HUES48 (cell line): ENCODE measurements at regions not wholly inside any gene's neighbourhood (a gene's known extent, or its start where the extent isn't known, plus 50 kb on each side); places are given as distances from the start of the nearest gene placed in this dataset.

ENCODE experiments used
- H3K27ac ChIP-seq: one replicate; pipeline ENCODE4 v1.7.0; 2013; ENCODE audit warnings: low read depth, low read length, inconsistent platforms
- H3K27me3 ChIP-seq: 2 replicates; pipeline ENCODE4 v1.6.1; 2013; ENCODE audit warnings: mild to moderate bottlenecking, low read length; ENCODE audit not compliant: control insufficient read depth, insufficient read depth
- H3K36me3 ChIP-seq: 2 replicates; pipeline ENCODE4 v1.6.1; 2013; ENCODE audit warnings: low read length; ENCODE audit not compliant: control insufficient read depth, insufficient read depth
- H3K4me1 ChIP-seq: 2 replicates; pipeline ENCODE4 v1.6.1; 2013; ENCODE audit warnings: mild to moderate bottlenecking, low read length; ENCODE audit not compliant: control insufficient read depth, insufficient read depth
- H3K4me3 ChIP-seq: 2 replicates; pipeline ENCODE4 v1.5.1; 2013; ENCODE audit warnings: mild to moderate bottlenecking, low read depth, low read length
- H3K9ac ChIP-seq: 2 replicates; pipeline ENCODE4 v1.6.1; 2013; ENCODE audit warnings: mild to moderate bottlenecking, low read depth, low read length, moderate library complexity
- H3K9me3 ChIP-seq: 2 replicates; pipeline ENCODE4 v1.6.1; 2013; ENCODE audit warnings: low read length; ENCODE audit not compliant: control insufficient read depth, insufficient read depth

DNA sequence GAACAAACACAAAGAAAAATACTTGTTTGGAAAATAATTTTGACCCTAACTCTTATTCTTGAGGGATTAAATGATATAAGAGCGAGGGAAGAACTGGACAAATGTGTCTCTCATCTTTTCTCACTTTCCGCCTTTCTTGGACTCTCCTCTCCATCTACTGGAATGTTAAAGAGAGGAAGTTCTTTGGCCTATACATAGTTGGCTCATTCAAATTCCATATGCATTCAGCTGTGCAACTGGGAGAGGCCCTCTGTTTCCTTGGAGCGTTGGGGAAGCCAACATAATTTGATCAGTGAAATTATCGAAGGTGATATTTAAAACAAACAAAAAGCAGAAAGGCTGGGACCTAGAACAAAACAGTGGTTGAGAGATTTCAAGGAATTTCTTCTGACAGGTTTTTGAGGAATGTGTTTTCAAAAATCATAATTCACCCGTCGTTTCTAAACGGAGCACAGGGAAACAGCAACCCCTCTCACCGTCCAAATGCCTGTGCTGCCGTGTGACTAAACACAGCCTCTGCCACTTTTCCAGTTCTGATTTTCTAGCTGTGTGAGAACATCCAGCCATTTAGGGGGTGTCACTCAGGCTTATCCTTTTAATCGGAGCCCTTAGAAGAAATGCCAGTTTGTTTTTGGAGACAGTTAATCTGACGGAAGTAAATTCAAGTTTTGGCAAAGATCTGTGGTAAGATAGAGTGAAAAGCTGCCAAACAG lies 489.9 kb downstream of the SOX2 start:
- H3K27me3 ChIP-seq: no peaks in the 10 kb centered on the region

DNA sequence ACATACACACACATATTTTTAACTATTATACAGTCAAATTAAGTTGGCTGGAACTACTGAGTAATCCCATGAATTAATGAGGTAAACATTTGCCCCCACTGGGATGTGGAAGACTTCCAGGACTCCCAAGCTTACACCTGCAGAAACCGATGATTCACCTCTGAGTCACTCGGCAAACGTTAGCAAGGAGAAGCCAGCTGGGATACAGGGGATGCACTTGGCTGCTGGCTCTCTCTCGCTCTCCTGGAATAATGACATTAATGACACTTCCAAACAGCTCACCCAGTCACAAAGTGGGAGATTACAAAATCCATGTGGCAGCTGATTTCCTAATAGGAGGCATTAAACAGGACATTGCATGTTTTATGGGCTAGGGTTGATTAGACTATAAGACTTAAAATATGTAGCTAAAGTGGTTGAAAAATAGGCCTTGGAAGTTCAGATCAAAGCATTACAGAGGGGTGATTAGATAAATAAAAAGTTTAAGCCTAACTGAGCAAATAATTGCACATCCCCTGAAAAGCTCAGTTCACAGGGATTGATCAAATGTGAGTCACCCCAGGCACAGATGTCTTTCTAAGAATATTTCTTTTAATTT lies 500.9 kb downstream of the SOX2 start:
- Histone ChIP-seq H3K9ac (no peak overlapping the region), H3K4me1 (peaks cover 27% of the 10 kb centered on the region), H3K36me3 (no peaks in the 10 kb centered on the region), H3K27me3 (no peaks in the 10 kb centered on the region), H3K4me3 (no peak overlapping the region), H3K9me3 (no peaks in the 10 kb centered on the region), H3K27ac (peak overlapping the region; percentile 90)

More for the DNA sequence above, 489.9 kb downstream of the SOX2 start:
- Histone ChIP-seq H3K9ac (no peak overlapping the region), H3K36me3 (no peaks in the 10 kb centered on the region), H3K4me1 (peaks cover 22% of the 10 kb centered on the region), H3K9me3 (no peaks in the 10 kb centered on the region), H3K4me3 (no peak overlapping the region), H3K27ac (peak overlapping the region; percentile 46)

DNA sequence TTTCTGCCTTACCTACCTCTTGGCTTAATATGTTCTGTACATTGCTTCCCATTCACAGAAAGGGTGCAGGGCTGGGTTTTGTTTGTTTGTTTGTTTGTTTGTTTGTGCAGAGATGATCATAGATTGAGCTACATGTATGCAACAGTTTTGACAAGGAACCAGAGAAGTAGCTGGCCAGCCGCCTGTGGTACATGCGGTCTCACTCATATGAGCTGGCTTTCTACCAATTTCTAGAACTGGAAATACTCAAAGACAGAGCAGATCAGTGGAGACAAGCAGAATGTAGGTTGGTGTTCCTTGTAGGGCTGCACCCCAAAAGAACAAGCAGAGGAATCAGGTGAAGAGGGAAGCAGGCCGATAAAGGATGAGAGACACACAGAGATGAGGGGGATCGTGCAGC lies 502.7 kb downstream of the SOX2 start:
- peaks cover 31% of the 10 kb centered on the region for H3K4me1 ChIP-seq
- no peaks in the 10 kb centered on the region for H3K36me3 ChIP-seq
- H3K4me3 ChIP-seq: no peak overlapping the region
- H3K27ac ChIP-seq: no peak overlapping the region
- no peak overlapping the region for H3K9ac ChIP-seq
- no peaks in the 10 kb centered on the region for H3K9me3 ChIP-seq
- no peaks in the 10 kb centered on the region for H3K27me3 ChIP-seq

DNA sequence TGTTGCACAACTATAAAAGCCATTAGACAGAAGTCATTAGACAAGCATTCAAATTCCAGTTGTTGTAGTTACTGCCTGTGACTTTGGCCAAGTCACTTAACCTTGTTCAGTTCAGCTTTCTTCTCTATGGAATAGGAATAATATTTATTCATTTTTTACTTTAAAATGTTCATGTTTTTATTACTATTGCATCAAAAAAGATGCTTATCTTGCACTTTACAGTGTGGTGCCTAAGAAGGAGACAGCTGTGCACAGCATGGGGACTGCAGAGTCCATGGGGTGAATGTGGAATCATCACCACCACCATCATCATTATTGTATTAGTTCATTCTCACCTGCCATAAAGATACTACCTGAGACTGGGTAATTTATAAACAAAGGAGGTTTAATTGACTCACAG lies 504.2 kb downstream of the SOX2 start:
- no peak overlapping the region for H3K9ac ChIP-seq
- H3K4me1 ChIP-seq: peaks cover 39% of the 10 kb centered on the region
- H3K36me3 ChIP-seq: no peaks in the 10 kb centered on the region
- no peaks in the 10 kb centered on the region for H3K27me3 ChIP-seq
- no peak overlapping the region for H3K4me3 ChIP-seq
- H3K9me3 ChIP-seq: no peaks in the 10 kb centered on the region
- H3K27ac ChIP-seq: no peak overlapping the region

DNA sequence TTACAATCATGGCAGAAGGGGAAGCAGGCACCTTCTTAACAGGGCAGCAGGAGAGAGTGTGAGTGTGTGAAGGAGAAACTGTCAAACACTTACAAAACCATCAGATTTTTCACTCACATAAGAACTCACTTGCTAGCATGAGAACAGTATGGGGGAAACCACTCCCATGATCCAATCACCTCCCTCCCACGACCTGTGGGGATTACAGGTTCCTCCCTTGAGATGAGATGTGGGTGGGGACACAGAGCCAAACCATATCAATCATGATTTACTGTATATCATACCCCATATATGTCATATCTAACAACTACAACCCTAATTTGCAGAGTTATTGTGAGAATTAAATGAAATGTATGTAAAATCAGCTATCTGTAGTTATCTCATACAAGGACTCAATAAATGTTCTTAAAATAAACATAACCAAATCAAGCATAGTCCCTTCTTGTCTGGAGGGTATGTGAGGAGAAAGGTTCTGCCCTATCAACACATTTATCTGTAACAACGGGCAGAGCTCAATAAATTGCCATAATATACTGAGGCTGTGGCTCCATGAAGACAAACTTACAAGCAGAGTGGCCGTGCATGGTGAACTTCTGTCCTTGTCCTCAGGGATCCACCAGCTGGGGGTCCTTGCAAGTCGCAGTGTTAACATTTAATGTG lies 504.7 kb downstream of the SOX2 start:
- H3K27me3 ChIP-seq: no peaks in the 10 kb centered on the region
- H3K4me3 ChIP-seq: no peak overlapping the region
- H3K9me3 ChIP-seq: no peaks in the 10 kb centered on the region

DNA sequence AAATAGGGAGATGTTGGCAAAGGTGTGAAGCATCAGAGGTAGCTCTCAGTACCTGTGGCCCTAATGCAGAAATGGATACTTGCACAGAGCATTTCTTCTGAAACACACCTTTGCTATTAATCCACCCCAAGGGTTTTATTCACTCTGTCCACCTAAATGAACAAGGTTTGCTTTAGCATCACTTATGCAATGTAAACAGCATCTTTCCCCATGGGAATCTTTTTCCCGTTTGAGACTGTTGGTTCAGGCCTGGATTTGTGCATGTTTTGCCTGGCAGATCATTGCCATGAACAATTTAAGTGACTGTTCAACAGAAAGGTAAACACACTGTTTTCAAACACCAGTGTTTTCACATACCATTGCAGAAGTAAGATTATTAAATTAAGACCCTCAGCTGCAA lies 508.3 kb downstream of the SOX2 start:
- Histone ChIP-seq H3K4me1 (peaks cover 23% of the 10 kb centered on the region), H3K9ac (no peak overlapping the region), H3K36me3 (no peaks in the 10 kb centered on the region), H3K27me3 (no peaks in the 10 kb centered on the region), H3K4me3 (no peak overlapping the region), H3K27ac (no peak overlapping the region), H3K9me3 (no peaks in the 10 kb centered on the region)

More for the DNA sequence above, 504.7 kb downstream of the SOX2 start:
- H3K36me3 ChIP-seq: no peaks in the 10 kb centered on the region
- H3K4me1 ChIP-seq: peaks cover 37% of the 10 kb centered on the region
- H3K9ac ChIP-seq: no peak overlapping the region
- H3K27ac ChIP-seq: no peak overlapping the region

DNA sequence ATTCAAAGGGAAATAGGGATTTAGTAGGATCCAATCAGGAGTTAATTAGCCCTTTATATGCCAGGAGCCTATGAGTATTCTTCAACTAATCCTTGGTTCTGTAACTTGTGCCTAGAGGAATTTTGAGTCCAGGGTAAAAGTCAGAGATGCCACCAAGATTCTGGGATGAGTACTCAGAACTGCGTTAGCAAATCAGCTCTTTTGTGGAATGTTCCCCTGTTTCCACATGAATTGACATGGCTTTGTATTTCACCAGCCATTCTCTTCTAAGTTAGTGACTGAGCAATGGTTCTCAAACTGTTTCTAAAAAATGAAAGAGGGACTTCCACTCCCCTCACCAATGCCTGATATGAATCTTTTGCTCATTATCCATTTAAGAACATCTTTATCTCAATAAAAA lies 508.7 kb downstream of the SOX2 start:
- no peaks in the 10 kb centered on the region for H3K27me3 ChIP-seq
- no peak overlapping the region for H3K9ac ChIP-seq
- peaks cover 23% of the 10 kb centered on the region for H3K4me1 ChIP-seq
- H3K36me3 ChIP-seq: no peaks in the 10 kb centered on the region
- no peak overlapping the region for H3K27ac ChIP-seq
- H3K4me3 ChIP-seq: no peak overlapping the region
- no peaks in the 10 kb centered on the region for H3K9me3 ChIP-seq

DNA sequence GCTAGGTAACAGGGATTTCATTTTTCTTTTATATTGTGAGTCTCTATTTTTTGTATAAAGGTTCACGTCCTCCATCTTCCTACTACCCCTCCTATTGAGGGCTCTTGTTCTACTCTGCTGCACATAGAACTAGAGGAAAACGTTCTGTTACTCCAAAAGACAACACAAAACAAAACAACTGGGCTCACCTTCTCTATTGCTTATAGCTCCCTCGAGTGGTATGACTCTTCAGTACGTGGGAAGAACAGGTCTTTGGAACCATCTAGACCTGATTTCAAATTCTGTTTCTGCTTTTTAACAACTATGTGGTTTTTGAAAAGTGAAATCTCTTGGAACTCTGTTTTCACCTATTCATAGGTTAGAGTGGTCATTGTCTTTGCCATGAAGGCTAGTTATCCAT lies 515.3 kb downstream of the SOX2 start:
- Histone ChIP-seq H3K27ac (no peak overlapping the region), H3K27me3 (no peaks in the 10 kb centered on the region), H3K9me3 (no peaks in the 10 kb centered on the region), H3K4me1 (no peaks in the 10 kb centered on the region), H3K36me3 (no peaks in the 10 kb centered on the region), H3K4me3 (no peak overlapping the region), H3K9ac (no peak overlapping the region)

DNA sequence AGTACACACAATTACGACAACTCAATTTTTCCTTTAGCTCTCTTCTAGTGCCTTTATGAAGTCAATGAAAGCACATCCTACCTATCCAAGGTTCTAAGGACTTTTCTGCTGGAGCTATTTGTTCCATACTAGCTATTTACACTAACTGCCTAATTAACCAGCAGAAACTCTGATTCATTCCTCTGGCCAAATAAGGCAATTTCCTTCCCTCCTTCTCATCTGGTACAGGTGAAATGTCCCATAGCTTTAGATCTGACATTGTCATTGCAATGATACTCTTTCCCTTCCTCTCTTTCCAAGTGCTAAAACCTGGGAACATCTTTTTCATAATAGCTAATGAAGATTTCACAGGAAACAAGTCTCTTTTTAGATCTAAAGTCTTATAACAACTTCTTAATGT lies 521.7 kb downstream of the SOX2 start:
- H3K9me3 ChIP-seq: no peaks in the 10 kb centered on the region
- no peaks in the 10 kb centered on the region for H3K27me3 ChIP-seq
- H3K4me3 ChIP-seq: no peak overlapping the region
- H3K4me1 ChIP-seq: peaks cover 12% of the 10 kb centered on the region
- no peaks in the 10 kb centered on the region for H3K36me3 ChIP-seq
- no peak overlapping the region for H3K9ac ChIP-seq
- H3K27ac ChIP-seq: no peak overlapping the region

DNA sequence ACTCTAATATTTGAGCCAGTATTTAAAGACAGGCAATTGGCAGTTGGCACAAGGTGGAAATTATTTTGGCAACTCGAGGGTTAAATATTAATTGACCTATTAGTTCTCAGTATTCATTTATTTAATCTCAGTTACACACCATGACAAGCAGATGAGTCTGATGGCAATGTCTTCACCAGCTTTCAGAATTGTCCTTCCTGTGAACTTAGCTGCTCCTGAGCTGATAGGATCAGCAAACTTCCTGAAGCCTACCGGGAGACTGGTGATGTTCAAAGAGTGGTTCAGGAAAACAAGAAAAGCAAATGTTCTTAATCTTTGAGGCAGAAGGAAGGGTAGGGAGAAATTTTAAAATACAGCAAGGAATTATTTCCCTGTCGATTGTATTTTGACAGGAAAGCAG lies 522.2 kb downstream of the SOX2 start:
- peaks cover 17% of the 10 kb centered on the region for H3K4me1 ChIP-seq
- no peak overlapping the region for H3K27ac ChIP-seq
- no peak overlapping the region for H3K4me3 ChIP-seq
- no peaks in the 10 kb centered on the region for H3K9me3 ChIP-seq
- H3K36me3 ChIP-seq: no peaks in the 10 kb centered on the region
- H3K9ac ChIP-seq: no peak overlapping the region
- no peaks in the 10 kb centered on the region for H3K27me3 ChIP-seq

DNA sequence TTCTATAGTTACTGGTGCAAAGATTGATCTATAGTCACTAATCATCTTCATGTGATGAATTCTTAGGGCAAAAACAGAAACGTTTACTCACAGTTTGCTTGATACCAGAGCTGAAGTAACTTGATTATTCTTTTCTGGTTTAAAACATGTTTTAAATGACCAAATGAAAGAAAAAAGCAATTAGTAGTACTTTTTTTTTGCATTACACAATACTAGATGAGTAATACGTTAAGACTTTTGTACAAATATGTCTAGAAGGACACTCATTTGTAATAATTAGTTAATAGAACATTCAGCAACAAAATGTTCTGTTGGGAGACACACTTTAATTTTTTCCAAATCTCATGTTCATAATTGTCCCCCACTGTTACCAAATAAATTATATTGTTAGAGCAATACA lies 523.2 kb downstream of the SOX2 start:
- Histone ChIP-seq H3K9me3 (no peaks in the 10 kb centered on the region), H3K9ac (no peak overlapping the region), H3K36me3 (no peaks in the 10 kb centered on the region), H3K27ac (no peak overlapping the region), H3K4me3 (no peak overlapping the region), H3K27me3 (no peaks in the 10 kb centered on the region), H3K4me1 (peaks cover 20% of the 10 kb centered on the region)
